Skin of body (tissue), 1 donor: ENCODE measurements at regions not wholly inside any gene's neighbourhood (a gene's known extent, or its start where the extent isn't known, plus 50 kb on each side); places are given as distances from the start of the nearest gene placed in this dataset.
"Not testable (repeated sequence)": the region's sequence is repeated elsewhere in the genome, so short reads cannot be mapped to it uniquely, and the experiment has no call there.

Source experiments
- DNase-seq: peaks from one replicate; lab custom pipeline; 2025; lab: John Stamatoyannopoulos, UW

- no peak for DNase-seq
Observed at GRCh38 chr6:141580988-141581552, 551.7 kb upstream of the GJE1 start.

DNA sequence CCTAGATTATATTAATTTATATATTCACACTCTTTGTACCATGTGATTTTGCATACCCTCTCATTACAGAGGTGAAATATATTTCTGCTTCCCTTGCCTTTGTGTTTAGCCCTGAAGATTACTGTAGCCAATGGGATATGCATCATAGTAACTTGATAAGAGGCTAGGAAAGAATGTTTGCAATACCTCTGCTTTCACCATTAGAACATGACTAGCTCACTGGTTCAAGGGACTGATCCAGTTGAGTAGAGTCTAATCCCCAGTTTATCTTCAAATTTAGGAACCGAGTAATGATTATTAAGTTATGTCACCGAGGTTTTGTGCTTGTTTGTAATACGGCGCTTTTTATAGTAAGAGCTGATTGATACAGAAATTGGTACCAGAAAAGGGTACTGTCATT, 552.6 kb upstream of the GJE1 start:
- DNase-seq, result no peak

DNA sequence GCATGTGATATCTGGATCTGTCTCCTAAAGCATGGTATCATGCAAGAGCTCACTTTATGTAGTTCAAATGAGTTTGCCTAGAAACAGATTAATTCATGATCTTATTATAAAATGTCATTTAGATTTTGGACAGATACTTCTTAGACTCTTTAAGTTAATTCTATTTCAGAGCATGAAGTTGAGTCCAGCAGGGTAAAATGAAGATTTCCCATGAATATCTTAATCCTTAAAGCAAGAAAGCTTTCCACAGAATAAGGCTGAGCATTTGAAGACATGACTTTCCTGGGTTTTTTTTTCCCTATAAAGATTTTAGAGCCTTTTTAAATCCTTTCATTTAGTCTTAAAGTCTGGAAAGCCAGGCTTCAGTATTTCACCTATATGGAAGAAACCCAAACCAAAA, 556.0 kb upstream of the GJE1 start:
- DNase-seq, result no peak

DNA sequence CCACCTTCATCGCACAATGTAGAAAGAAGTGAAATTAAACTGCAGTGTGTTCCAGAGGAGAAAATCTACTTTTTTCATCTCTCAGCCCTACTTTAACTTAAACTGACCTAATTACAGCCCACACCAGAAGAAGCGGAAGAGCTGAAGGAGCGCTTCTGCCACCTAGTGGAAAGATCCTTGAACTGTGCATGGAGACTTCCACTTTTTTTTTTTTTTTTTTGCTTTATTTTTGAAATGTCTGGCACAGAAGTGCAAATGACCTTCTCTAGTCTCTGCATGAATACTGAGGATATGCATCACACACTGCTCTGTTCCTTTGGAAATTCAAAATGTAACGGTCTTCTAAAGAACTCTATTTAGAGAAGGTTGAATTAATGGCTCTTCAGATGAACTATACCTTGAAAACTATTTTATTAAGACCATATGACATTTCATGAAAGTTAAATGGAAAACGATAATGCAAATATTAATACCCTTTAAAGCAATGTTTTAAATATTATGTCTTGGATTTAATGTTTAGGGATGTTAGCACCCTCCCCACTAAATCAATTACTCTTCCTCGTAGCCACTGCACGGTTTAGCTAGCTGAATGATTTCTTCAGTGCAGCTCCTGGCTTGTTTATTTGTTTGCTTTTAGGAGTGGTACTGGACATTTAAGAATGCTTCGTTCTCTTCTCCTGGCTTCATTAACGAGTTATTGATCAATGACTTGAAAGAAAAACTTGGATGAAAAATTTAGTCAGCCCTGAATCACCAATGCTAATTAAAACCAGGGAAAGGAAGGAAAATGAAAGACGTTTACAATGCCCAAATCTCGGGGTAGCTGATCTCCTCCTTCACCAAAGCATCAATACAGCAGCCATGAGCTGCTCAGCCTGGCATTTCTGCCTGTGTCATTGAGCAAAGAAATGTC, 569.6 kb upstream of the GJE1 start:
- peak; percentile 82 for DNase-seq

DNA sequence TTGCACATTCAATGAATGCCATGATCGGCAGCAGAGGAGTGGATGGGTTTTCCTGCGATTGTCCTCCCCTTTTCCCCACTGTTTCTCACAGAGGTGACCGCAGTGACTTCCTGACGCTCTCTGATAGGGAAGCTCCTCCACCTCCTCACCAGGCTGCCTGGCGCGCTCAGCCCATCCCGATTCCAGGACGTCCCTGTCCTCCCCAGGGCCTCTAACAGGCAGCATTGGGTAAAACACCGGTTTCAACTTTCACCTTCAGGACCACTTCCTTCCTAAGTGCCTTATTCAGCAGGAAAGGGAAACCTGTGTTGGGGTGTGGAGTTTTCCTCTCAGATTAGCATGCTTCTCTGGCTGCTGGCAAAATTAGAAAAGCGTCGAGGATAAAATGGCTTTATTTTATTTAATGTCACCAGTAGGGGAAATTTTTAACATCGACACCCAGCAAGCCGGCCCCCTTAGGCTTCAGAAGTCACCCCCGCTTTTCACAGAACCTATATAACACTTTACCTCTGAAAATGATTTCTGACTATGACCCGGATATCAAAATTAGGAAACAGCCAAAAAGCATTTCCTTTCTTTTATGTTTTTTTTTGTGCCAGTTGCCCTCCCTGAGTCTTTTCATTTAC, 570.4 kb upstream of the GJE1 start:
- DNase-seq, result no peak

DNA sequence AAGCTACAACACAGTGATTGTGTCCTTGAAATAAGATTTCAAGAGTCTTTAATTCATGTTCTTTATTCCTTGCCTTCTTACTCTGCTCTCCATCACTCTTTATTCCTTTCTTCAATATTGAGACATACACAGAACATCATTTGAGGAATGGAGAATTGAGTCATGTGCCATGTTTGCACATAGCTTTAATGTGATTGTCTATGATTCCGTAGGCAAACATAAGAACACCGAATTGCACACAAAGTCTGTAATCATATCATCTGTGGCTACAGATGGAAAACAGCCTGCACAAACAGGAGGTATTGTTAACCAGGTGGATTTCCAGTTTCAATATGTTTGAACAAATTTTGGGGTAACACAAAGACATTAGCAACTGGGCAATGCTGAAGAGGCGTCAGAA, 571.6 kb upstream of the GJE1 start:
- no peak for DNase-seq

DNA sequence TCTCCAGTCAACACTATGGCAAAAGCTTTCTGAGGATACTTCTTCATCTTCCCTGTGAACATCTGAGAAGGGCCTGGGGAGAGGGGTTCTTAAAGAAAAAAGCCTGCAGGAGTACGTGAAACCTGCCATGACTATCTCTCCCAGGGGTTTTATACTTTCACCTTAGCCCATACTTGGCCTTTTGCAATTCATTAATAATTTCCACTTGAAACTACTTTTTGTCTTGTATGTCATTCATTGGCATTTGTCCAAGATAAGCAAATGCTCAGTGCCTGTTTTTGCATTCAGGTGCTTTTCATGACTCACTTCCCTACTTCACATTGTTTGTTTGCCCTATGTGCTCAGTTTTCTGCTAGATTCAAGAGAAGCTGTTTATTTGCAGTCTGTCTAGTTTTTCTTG, 580.3 kb upstream of the GJE1 start:
- peak; percentile 12 for DNase-seq

- DNase-seq, result no peak
Observed at GRCh38 chr6:141552031-141552430, 580.7 kb upstream of the GJE1 start.

DNA sequence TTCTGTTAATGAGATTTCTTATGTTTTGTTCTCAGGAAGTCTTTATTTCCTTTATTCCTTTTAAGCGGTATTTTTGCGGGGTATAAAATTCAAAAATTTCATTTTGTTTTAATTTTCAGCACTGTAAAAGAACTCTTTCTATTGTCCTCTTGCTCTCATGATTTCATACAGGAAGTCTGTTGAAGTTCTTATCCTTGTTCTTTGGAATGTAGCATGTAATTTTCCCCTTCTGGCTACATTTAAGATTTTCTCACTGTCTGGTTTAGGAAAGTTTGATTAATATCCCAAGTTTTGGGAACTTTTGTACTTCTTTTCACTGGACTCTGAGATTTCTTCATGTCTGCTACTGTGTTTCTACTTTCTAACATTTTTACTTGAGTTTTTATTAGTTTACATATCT, 581.4 kb upstream of the GJE1 start:
- no peak for DNase-seq

GRCh38 chr6:141550471-141550870, 582.3 kb upstream of the GJE1 start:
- no peak for DNase-seq

DNA sequence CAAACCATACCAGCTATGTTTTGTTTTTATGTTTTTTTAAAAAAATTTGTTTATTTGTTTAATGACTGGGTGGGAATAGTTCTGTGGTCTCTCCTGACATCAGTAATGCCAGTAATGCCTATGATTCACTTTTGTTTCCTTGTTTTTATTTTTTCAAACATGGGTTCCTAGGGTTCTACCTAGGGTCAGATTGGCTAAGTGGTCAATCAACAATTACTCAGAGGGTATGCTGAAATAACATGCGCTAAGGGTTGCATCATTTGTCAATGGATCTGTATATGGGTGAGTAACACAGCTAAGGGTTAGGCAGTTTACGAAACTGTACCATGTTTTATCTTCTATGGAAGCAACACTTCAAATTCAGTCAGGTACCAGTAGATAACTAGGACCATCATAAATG, 583.8 kb upstream of the GJE1 start:
- no peak for DNase-seq

- DNase-seq, result no peak
Observed at GRCh38 chr6:141541581-141542324, 591.0 kb upstream of the GJE1 start.

GRCh38 chr6:141540207-141540606, 592.5 kb upstream of the GJE1 start:
- no peak for DNase-seq

- DNase-seq, result no peak
Observed at GRCh38 chr6:141539617-141540016, 593.1 kb upstream of the GJE1 start.

DNA sequence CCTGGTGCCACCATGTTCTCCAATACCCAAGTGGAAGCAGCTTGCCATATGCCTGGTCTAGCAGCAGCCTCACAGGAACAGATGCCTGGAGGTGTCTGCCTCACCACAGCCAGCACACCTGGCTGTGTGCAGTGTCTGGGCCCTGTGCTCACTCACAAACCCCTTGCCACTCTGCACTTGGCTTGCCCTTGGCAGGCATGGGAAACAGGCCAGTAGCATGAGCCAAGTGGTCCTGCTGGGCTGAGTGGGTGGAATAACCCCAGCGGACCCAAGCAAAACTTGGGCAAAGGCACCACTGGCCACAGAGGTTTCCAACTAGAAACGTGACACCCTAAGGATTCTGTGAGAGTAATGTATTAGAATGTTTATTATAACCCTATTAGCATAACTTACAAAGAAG, 600.5 kb upstream of the GJE1 start:
- DNase-seq, result no peak

DNA sequence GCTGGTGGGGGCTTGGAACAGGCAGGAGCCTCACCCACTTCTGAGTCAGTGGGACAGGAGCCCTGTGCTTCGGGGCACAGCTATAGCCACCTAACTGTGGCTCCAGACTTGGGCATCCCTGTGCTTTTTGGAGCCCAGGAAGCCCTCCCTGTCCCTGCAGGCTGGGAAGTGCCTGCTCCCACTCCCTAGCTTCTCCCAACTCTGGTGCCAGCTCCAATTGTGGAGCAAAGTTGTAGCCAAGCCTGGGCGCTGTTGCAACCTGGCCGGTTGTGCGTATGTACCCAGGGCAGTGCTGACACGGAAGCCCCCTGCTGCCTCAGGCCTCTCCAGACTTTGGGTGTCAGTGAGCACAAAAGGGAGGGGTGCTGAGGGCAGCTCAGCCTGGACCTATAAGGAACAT, 601.7 kb upstream of the GJE1 start:
- no peak for DNase-seq

DNA sequence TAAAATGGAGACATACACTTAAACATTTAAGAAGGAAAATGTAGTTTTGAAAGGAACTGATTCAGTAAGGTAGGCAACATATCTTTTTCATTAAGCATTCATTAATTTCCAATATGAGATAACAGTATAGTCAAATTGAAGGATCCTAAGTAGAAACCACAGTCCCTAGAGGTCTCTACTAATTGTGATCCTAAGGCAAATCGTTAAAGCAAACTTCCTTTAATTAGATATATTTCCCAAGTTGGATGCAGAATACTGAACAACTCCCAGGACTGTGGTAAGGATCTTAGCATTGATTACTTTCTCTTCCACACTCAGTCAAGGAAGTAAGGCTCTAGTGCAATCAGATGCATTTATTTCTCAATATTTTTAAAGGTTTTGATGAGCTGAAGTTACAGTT, 604.1 kb upstream of the GJE1 start:
- DNase-seq, result no peak

- no peak for DNase-seq
Observed at GRCh38 chr6:141526985-141527384, 605.7 kb upstream of the GJE1 start.

GRCh38 chr6:141521440-141521839, 611.3 kb upstream of the GJE1 start:
- no peak for DNase-seq

GRCh38 chr6:141513830-141514229, 618.9 kb upstream of the GJE1 start:
- DNase-seq, result no peak

GRCh38 chr6:141510803-141511202, 621.9 kb upstream of the GJE1 start:
- no peak for DNase-seq

DNA sequence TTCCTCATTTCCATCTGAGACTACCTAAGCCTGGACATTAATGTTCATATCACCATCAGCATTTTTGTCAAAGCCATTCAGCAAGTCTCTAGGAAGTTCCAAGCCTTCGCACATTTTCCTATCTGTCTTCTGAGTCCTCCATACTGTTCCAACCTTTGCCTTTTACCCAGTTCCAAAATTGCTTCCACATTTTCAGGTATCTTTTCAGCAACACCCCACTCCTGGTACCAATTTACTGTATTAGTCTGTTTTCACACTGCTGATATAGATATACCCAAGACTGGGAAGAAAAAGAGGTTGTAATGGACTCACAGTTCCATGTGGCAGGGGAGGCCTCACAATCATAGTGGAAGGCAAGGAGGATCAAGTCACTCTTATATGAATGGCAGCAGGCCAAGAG, 626.7 kb upstream of the GJE1 start:
- DNase-seq, result not testable (repeated sequence)
